ENCODE measurements at regions not wholly inside any gene's neighbourhood (a gene's known extent, or its start where the extent isn't known, plus 50 kb on each side); places are given as distances from the start of the nearest gene placed in this dataset.

- TF ChIP-seq ZBTB26 (tag by site-specific recombination; optimal IDR thresholded peaks at IDR 0.05) (no peak), ZNF423 (tag by site-specific recombination; IDR thresholded peaks at IDR 0.05) (no peak), CTCF (tag by site-specific recombination; IDR thresholded peaks at IDR 0.05) (no peak), ZNF513 (tag by site-specific recombination; IDR thresholded peaks at IDR 0.05) (no peak), BCL11B (tag by site-specific recombination; IDR thresholded peaks at IDR 0.05; ENCODE audit: low read depth) (no peak), TSHZ1 (tag by site-specific recombination; IDR thresholded peaks at IDR 0.05; ENCODE audit: borderline replicate concordance) (no peak), YY1 (tag by site-specific recombination; IDR thresholded peaks at IDR 0.05) (no peak)
- TF ChIP-seq, protein P1, sequence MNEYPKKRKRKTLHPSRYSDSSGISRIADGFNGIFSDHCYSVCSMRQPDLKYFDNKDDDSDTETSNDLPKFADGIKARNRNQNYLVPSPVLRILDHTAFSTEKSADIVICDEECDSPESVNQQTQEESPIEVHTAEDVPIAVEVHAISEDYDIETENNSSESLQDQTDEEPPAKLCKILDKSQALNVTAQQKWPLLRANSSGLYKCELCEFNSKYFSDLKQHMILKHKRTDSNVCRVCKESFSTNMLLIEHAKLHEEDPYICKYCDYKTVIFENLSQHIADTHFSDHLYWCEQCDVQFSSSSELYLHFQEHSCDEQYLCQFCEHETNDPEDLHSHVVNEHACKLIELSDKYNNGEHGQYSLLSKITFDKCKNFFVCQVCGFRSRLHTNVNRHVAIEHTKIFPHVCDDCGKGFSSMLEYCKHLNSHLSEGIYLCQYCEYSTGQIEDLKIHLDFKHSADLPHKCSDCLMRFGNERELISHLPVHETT (tag by site-specific recombination; IDR thresholded peaks at IDR 0.05), result no peak
Observed at GRCh38 chr2:35871672-35872071, 483.9 kb upstream of the CRIM1 start.

Data from HEK293 (cell line).